ENCODE measurements at regions not wholly inside any gene's neighbourhood (a gene's known extent, or its start where the extent isn't known, plus 50 kb on each side); places are given as distances from the start of the nearest gene placed in this dataset.

- peak; percentile 15 for DNase-seq (ENCODE audit: low spot score)
- no peaks in the 10 kb centered on the region for H3K4me1 ChIP-seq (replicated peaks)
- TF ChIP-seq CTCF (IDR thresholded peaks at IDR 0.05) = no peak
- no peak for TF ChIP-seq POLR2AphosphoS5 (IDR thresholded peaks at IDR 0.05)
- no peak for TF ChIP-seq POLR2A (IDR thresholded peaks at IDR 0.05)
- no peak overlapping the region for H3K4me3 ChIP-seq
- H3K36me3 ChIP-seq = no peaks in the 10 kb centered on the region
- no peak overlapping the region for H3K27ac ChIP-seq
- H3K27me3 ChIP-seq (replicated peaks; ENCODE audit: insufficient read depth) = no peaks in the 10 kb centered on the region
- H3K9me3 ChIP-seq = no peaks in the 10 kb centered on the region
- intact Hi-C loops (cut with DNase I) = no loop called here
- 39% methylated on average over 4 of the region's 4 CpGs for WGBS
Measured at GRCh38 chr10:44716470-44717015, 194.6 kb upstream of the TMEM72 start.

GRCh38 chr10:44723082-44723481, 188.1 kb upstream of the TMEM72 start:
- Histone ChIP-seq H3K4me1 (replicated peaks) (no peaks in the 10 kb centered on the region), H3K27ac (no peak overlapping the region), H3K36me3 (no peaks in the 10 kb centered on the region), H3K9me3 (no peaks in the 10 kb centered on the region), H3K4me3 (no peak overlapping the region), H3K27me3 (replicated peaks; ENCODE audit: insufficient read depth) (no peaks in the 10 kb centered on the region)
- intact Hi-C loops (cut with DNase I) = no loop called here
- no peak for DNase-seq (ENCODE audit: low spot score)
- TF ChIP-seq POLR2AphosphoS5 (IDR thresholded peaks at IDR 0.05) (no peak), POLR2A (IDR thresholded peaks at IDR 0.05) (no peak), CTCF (IDR thresholded peaks at IDR 0.05) (no peak)
- WGBS = 79% methylated on average over 3 of the region's 3 CpGs

GRCh38 chr10:44723619-44724325, 187.4 kb upstream of the TMEM72 start:
- no peak overlapping the region for H3K27ac ChIP-seq
- TF ChIP-seq CTCF (IDR thresholded peaks at IDR 0.05) (no peak), POLR2AphosphoS5 (IDR thresholded peaks at IDR 0.05) (no peak), POLR2A (IDR thresholded peaks at IDR 0.05) (no peak)
- intact Hi-C loops (cut with DNase I) = no loop called here
- no peaks in the 10 kb centered on the region for H3K27me3 ChIP-seq (replicated peaks; ENCODE audit: insufficient read depth)
- H3K4me3 ChIP-seq = no peak overlapping the region
- no peak for DNase-seq (ENCODE audit: low spot score)
- H3K9me3 ChIP-seq = no peaks in the 10 kb centered on the region
- no peaks in the 10 kb centered on the region for H3K4me1 ChIP-seq (replicated peaks)
- 70% methylated on average over 7 of the region's 7 CpGs for WGBS
- H3K36me3 ChIP-seq = no peaks in the 10 kb centered on the region

- Histone ChIP-seq H3K4me1 (replicated peaks) (no peaks in the 10 kb centered on the region), H3K27ac (no peak overlapping the region), H3K9me3 (no peaks in the 10 kb centered on the region), H3K27me3 (replicated peaks; ENCODE audit: insufficient read depth) (no peaks in the 10 kb centered on the region), H3K36me3 (no peaks in the 10 kb centered on the region), H3K4me3 (no peak overlapping the region)
- intact Hi-C loops (cut with DNase I) = no loop called here
- WGBS = 74% methylated on average over 6 of the region's 6 CpGs
- no peak for DNase-seq (ENCODE audit: low spot score)
- TF ChIP-seq POLR2A (IDR thresholded peaks at IDR 0.05) (no peak), POLR2AphosphoS5 (IDR thresholded peaks at IDR 0.05) (no peak), CTCF (IDR thresholded peaks at IDR 0.05) (no peak)
Measured at GRCh38 chr10:44724415-44725174, 186.5 kb upstream of the TMEM72 start.

Measured in prostate gland (tissue), 2 donors.